ENCODE measurements at regions not wholly inside any gene's neighbourhood (a gene's known extent, or its start where the extent isn't known, plus 50 kb on each side); places are given as distances from the start of the nearest gene placed in this dataset.
"Not testable (repeated sequence)": the region's sequence is repeated elsewhere in the genome, so short reads cannot be mapped to it uniquely, and the experiment has no call there.

- TF ChIP-seq POLR2AphosphoS5, POLR2A (IDR thresholded peaks at IDR 0.05; ENCODE audit: low read depth, low read length): not testable (repeated sequence)
Measured at GRCh38 chr1:234802586-234802985, 192.6 kb upstream of the IRF2BP2 start.
